ENCODE measurements at regions not wholly inside any gene's neighbourhood (a gene's known extent, or its start where the extent isn't known, plus 50 kb on each side); places are given as distances from the start of the nearest gene placed in this dataset.
"Not testable (repeated sequence)": the region's sequence is repeated elsewhere in the genome, so short reads cannot be mapped to it uniquely, and the experiment has no call there.

- no peak for DNase-seq
Observed at GRCh38 chr16:60481591-60481990, 1554.6 kb downstream of the CDH8 start.

- DNase-seq: no peak
Observed at GRCh38 chr16:60478810-60479209, 1557.4 kb downstream of the CDH8 start.

GRCh38 chr16:60463986-60464385, 1572.3 kb downstream of the CDH8 start:
- no peak for DNase-seq

- DNase-seq: no peak
Observed at GRCh38 chr16:60459463-60459862, 1576.8 kb downstream of the CDH8 start.

GRCh38 chr16:60458255-60458654, 1578.0 kb downstream of the CDH8 start:
- DNase-seq: no peak

GRCh38 chr16:60452646-60453045, 1583.6 kb downstream of the CDH8 start:
- DNase-seq: no peak

- no peak for DNase-seq
Observed at GRCh38 chr16:60438894-60439293, 1597.3 kb downstream of the CDH8 start.

GRCh38 chr16:60432472-60432871, 1603.8 kb downstream of the CDH8 start:
- DNase-seq: no peak

- no peak for DNase-seq
Observed at GRCh38 chr16:60419859-60420258, 1616.4 kb downstream of the CDH8 start.

- no peak for DNase-seq
Observed at GRCh38 chr16:60414613-60415012, 1621.6 kb downstream of the CDH8 start.

GRCh38 chr16:60413969-60414368, 1622.3 kb downstream of the CDH8 start:
- no peak for DNase-seq

GRCh38 chr16:60407606-60408005, 1628.6 kb downstream of the CDH8 start:
- DNase-seq: no peak

- DNase-seq: no peak
Observed at GRCh38 chr16:60407034-60407433, 1629.2 kb downstream of the CDH8 start.

GRCh38 chr16:60405286-60405685, 1631.0 kb downstream of the CDH8 start:
- DNase-seq: no peak

- no peak for DNase-seq
Observed at GRCh38 chr16:60404401-60404800, 1631.8 kb downstream of the CDH8 start.

- not testable (repeated sequence) for DNase-seq
Observed at GRCh38 chr16:60402941-60403340, 1633.3 kb downstream of the CDH8 start.

- no peak for DNase-seq
Observed at GRCh38 chr16:60392380-60392779, 1643.9 kb downstream of the CDH8 start.

GRCh38 chr16:60371591-60371990, 1637.5 kb upstream of the GOT2 start:
- no peak for DNase-seq

GRCh38 chr16:60367739-60368138, 1633.6 kb upstream of the GOT2 start:
- no peak for DNase-seq

- DNase-seq: no peak
Observed at GRCh38 chr16:60363566-60363965, 1629.5 kb upstream of the GOT2 start.

- not testable (repeated sequence) for DNase-seq
Observed at GRCh38 chr16:60359866-60360265, 1625.8 kb upstream of the GOT2 start.

GRCh38 chr16:60359412-60359811, 1625.3 kb upstream of the GOT2 start:
- DNase-seq: not testable (repeated sequence)

- not testable (repeated sequence) for DNase-seq
Observed at GRCh38 chr16:60357876-60358522, 1623.9 kb upstream of the GOT2 start.

- DNase-seq: no peak
Observed at GRCh38 chr16:60346256-60346655, 1612.1 kb upstream of the GOT2 start.

GRCh38 chr16:60337671-60338070, 1603.6 kb upstream of the GOT2 start:
- no peak for DNase-seq

All from HCEC 1CT (cell line).